H1 (cell line): ENCODE measurements at regions not wholly inside any gene's neighbourhood (a gene's known extent, or its start where the extent isn't known, plus 50 kb on each side); places are given as distances from the start of the nearest gene placed in this dataset.

Source experiments
- FOSL1 ChIP-seq: IDR thresholded peaks from 2 replicates; pipeline ENCODE4 v1.6.1; 2011; ENCODE audit warnings: mild to moderate bottlenecking, low read depth, low read length, moderate library complexity; ENCODE audit not compliant: insufficient read depth
- GABPA ChIP-seq: IDR thresholded peaks from 2 replicates; pipeline ENCODE4 v1.6.1; 2011; ENCODE audit warnings: mild to moderate bottlenecking, low read length, moderate library complexity, borderline replicate concordance; ENCODE audit not compliant: insufficient read depth
- SIX5 ChIP-seq: IDR thresholded peaks from 2 replicates; pipeline ENCODE4 v1.6.1; 2011; ENCODE audit warnings: mild to moderate bottlenecking, low read depth, low read length
- TAF7 ChIP-seq: optimal IDR thresholded peaks from 2 replicates; pipeline ENCODE3; 2011; ENCODE audit warnings: low read depth, mild to moderate bottlenecking, inconsistent platforms, low read length, moderate library complexity, borderline replicate concordance
- TEAD4 ChIP-seq: IDR thresholded peaks from 2 replicates; pipeline ENCODE4 v1.6.1; 2012; ENCODE audit warnings: low read depth, low read length, inconsistent platforms, mixed read lengths
- YY1 ChIP-seq: IDR thresholded peaks from 2 replicates; pipeline ENCODE4 v1.6.1; 2011; ENCODE audit warnings: low read depth, mild to moderate bottlenecking, low read length
- TF ChIP-seq, protein P1 (sequence below): fragments of 300-600 bp; sonication (generic); IDR thresholded peaks from 2 replicates; pipeline ENCODE4 v1.7.1; 2012; ENCODE audit warnings: low read length, moderate library complexity, mild to moderate bottlenecking, inconsistent platforms; ENCODE audit not compliant: insufficient replicate concordance
- TF ChIP-seq, protein P2 (sequence below): IDR thresholded peaks from 2 replicates; pipeline ENCODE4 v1.6.1; 2011; ENCODE audit warnings: low read length, improper control_type of control experiment

DNA sequence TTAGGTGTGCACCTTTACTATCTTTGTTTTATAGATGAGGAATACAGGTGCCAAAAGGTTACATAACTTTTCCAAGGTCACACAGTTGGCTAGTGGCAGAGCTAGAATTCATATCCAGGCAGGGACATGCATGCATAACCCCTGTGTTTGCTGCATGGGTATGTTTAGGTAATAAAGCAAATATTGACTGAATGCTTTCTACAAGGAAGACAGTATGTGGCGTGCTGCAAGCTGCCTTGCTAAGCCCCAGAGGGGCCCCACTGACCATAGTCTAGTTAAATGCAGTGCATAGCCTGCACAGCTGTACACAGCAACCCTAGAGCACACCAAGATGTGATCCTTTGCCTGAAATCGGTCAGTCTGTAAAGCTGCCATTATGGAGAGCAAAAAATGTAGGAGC is 320.5 kb upstream of the IGFBP7 start (continued):
- TF ChIP-seq, protein P1, sequence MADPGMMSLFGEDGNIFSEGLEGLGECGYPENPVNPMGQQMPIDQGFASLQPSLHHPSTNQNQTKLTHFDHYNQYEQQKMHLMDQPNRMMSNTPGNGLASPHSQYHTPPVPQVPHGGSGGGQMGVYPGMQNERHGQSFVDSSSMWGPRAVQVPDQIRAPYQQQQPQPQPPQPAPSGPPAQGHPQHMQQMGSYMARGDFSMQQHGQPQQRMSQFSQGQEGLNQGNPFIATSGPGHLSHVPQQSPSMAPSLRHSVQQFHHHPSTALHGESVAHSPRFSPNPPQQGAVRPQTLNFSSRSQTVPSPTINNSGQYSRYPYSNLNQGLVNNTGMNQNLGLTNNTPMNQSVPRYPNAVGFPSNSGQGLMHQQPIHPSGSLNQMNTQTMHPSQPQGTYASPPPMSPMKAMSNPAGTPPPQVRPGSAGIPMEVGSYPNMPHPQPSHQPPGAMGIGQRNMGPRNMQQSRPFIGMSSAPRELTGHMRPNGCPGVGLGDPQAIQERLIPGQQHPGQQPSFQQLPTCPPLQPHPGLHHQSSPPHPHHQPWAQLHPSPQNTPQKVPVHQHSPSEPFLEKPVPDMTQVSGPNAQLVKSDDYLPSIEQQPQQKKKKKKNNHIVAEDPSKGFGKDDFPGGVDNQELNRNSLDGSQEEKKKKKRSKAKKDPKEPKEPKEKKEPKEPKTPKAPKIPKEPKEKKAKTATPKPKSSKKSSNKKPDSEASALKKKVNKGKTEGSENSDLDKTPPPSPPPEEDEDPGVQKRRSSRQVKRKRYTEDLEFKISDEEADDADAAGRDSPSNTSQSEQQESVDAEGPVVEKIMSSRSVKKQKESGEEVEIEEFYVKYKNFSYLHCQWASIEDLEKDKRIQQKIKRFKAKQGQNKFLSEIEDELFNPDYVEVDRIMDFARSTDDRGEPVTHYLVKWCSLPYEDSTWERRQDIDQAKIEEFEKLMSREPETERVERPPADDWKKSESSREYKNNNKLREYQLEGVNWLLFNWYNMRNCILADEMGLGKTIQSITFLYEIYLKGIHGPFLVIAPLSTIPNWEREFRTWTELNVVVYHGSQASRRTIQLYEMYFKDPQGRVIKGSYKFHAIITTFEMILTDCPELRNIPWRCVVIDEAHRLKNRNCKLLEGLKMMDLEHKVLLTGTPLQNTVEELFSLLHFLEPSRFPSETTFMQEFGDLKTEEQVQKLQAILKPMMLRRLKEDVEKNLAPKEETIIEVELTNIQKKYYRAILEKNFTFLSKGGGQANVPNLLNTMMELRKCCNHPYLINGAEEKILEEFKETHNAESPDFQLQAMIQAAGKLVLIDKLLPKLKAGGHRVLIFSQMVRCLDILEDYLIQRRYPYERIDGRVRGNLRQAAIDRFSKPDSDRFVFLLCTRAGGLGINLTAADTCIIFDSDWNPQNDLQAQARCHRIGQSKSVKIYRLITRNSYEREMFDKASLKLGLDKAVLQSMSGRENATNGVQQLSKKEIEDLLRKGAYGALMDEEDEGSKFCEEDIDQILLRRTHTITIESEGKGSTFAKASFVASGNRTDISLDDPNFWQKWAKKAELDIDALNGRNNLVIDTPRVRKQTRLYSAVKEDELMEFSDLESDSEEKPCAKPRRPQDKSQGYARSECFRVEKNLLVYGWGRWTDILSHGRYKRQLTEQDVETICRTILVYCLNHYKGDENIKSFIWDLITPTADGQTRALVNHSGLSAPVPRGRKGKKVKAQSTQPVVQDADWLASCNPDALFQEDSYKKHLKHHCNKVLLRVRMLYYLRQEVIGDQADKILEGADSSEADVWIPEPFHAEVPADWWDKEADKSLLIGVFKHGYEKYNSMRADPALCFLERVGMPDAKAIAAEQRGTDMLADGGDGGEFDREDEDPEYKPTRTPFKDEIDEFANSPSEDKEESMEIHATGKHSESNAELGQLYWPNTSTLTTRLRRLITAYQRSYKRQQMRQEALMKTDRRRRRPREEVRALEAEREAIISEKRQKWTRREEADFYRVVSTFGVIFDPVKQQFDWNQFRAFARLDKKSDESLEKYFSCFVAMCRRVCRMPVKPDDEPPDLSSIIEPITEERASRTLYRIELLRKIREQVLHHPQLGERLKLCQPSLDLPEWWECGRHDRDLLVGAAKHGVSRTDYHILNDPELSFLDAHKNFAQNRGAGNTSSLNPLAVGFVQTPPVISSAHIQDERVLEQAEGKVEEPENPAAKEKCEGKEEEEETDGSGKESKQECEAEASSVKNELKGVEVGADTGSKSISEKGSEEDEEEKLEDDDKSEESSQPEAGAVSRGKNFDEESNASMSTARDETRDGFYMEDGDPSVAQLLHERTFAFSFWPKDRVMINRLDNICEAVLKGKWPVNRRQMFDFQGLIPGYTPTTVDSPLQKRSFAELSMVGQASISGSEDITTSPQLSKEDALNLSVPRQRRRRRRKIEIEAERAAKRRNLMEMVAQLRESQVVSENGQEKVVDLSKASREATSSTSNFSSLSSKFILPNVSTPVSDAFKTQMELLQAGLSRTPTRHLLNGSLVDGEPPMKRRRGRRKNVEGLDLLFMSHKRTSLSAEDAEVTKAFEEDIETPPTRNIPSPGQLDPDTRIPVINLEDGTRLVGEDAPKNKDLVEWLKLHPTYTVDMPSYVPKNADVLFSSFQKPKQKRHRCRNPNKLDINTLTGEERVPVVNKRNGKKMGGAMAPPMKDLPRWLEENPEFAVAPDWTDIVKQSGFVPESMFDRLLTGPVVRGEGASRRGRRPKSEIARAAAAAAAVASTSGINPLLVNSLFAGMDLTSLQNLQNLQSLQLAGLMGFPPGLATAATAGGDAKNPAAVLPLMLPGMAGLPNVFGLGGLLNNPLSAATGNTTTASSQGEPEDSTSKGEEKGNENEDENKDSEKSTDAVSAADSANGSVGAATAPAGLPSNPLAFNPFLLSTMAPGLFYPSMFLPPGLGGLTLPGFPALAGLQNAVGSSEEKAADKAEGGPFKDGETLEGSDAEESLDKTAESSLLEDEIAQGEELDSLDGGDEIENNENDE: no peak
- TF ChIP-seq, protein P2, sequence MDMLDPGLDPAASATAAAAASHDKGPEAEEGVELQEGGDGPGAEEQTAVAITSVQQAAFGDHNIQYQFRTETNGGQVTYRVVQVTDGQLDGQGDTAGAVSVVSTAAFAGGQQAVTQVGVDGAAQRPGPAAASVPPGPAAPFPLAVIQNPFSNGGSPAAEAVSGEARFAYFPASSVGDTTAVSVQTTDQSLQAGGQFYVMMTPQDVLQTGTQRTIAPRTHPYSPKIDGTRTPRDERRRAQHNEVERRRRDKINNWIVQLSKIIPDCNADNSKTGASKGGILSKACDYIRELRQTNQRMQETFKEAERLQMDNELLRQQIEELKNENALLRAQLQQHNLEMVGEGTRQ: no peak
- TF ChIP-seq FOSL1 (no peak), TEAD4 (no peak), SIX5 (no peak), TAF7 (no peak), YY1 (no peak), GABPA (no peak)
